Esophagus muscularis mucosa (tissue), 4 donors: ENCODE measurements at regions not wholly inside any gene's neighbourhood (a gene's known extent, or its start where the extent isn't known, plus 50 kb on each side); places are given as distances from the start of the nearest gene placed in this dataset.

Experiments used
- DNase-seq: peaks from one replicate; pipeline ENCODE4 v3.0.0-alpha.2; 2017; ENCODE audit errors: extremely low spot score
- H3K27ac ChIP-seq, 4 donors: fragments of 200-600 bp; sonication (generic); replicated peaks in 1 of 4; 1 replicate in 3 of 4; 2 replicates in 1 of 4; pipeline ENCODE4 v1.5.1; 2016 to 2019; ENCODE audit warnings: mild to moderate bottlenecking in 1 of 4
- H3K27me3 ChIP-seq, 4 donors: fragments of 200-600 bp; sonication (generic); one replicate each; pipeline versions ENCODE4 v1.5.1 to v1.6.0; 2016 to 2019
- H3K36me3 ChIP-seq, 4 donors: fragments of 200-600 bp; sonication (generic); one replicate each; pipeline ENCODE4 v1.5.1; 2016 to 2019
- H3K4me1 ChIP-seq, 4 donors: fragments of 200-600 bp; sonication (generic); one replicate each; pipeline ENCODE4 v1.5.1; 2016 to 2019
- H3K4me3 ChIP-seq, 4 donors: fragments of 200-600 bp; sonication (generic); 1 replicate in 2 of 4; 2 replicates in 2 of 4; pipeline ENCODE4 v1.5.1; 2016 to 2019; ENCODE audit warnings: mild to moderate bottlenecking in 4 of 4, moderate library complexity in 1 of 4
- H3K9me3 ChIP-seq, 4 donors: fragments of 200-600 bp; sonication (generic); 1 replicate in 3 of 4; 2 replicates in 1 of 4; pipeline ENCODE4 v1.5.1; 2016 to 2019
- CTCF ChIP-seq, 3 experiments: fragments of 200-600 bp in 2 of 3; fragments of 450-650 bp in 1 of 3; sonication (generic) in 2 of 3; IDR thresholded peaks; one replicate each; pipeline ENCODE4 v1.5.1; 2017 to 2019; ENCODE audit warnings: antibody characterized with exemption in 3 of 3, mild to moderate bottlenecking in 2 of 3, moderate library complexity in 1 of 3
- EP300 ChIP-seq: sonication (generic); formaldehyde crosslinking; IDR thresholded peaks from one replicate; pipeline ENCODE4 v1.6.1; 2017; ENCODE audit warnings: antibody characterized with exemption
- POLR2A ChIP-seq: fragments of 450-650 bp; IDR thresholded peaks from one replicate; pipeline ENCODE4 v1.6.1; 2017; ENCODE audit warnings: antibody characterized with exemption, moderate library complexity, mild to moderate bottlenecking, low read depth
- POLR2AphosphoS5 ChIP-seq, 2 donors: sonication (generic); formaldehyde crosslinking; IDR thresholded peaks; one replicate each; pipeline ENCODE4 v1.6.1; 2017; ENCODE audit warnings: antibody characterized with exemption in 2 of 2
- WGBS: methylation state at CpG from one replicate; pipeline ENCODE4 v1.1.5; 2018; 5-methylcytosine and 5-hydroxymethylcytosine counted together
- intact Hi-C: fragments of 100-400 bp; cut with DNase I; formaldehyde crosslinking; loops from one replicate; pipeline ENCODE4 v1.15.1; 2023

DNA sequence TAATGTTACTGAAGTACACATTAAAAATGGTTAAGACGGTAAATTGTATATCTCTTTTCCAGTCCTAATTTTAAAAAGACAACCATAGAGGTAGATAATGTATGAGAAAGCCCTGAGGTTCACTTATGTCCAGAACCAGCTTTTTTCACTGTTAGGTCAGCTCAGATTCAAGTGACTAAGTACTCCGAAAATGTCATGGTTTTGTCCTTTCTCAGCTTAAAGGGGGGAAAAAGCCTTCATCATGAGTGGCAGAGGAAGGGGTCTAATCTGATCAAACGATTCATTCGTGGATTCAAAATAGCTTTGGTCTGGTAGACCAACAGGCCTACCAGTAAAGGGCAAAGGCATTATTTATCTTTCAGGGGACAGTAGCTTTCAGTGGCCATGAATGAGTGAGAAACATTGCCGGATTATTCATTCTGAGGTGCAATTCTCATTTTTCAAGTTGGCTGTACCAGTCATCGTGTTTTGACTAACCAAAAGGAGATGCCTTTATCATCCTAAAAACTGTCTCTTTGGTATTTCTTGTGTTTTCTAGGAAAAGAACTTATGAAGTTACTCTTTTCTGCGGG is 208.4 kb downstream of the HHIPL2 start:
- DNase-seq = no peak
- Histone ChIP-seq H3K27me3 (no peaks in the 10 kb centered on the region), H3K36me3 (no peaks in the 10 kb centered on the region), H3K9me3 (no peaks in the 10 kb centered on the region), H3K4me1 (no peaks in the 10 kb centered on the region), H3K27ac (no peak overlapping the region), H3K4me3 (no peak overlapping the region)
- intact Hi-C loops = no loop called here
- TF ChIP-seq EP300 = no peak
- TF ChIP-seq POLR2A = no peak
- TF ChIP-seq POLR2AphosphoS5 (IDR thresholded peaks at IDR 0.05) = no peak
- TF ChIP-seq CTCF (IDR thresholded peaks at IDR 0.05) = no peak
- WGBS = 92% methylated on average over 7 of the region's 7 CpGs

GRCh38 chr1:222335586-222335985 is 212.3 kb downstream of the HHIPL2 start:
- DNase-seq = no peak
- Histone ChIP-seq H3K4me1 (no peaks in the 10 kb centered on the region), H3K9me3 (no peaks in the 10 kb centered on the region), H3K27me3 (no peaks in the 10 kb centered on the region), H3K4me3 (no peak overlapping the region), H3K27ac (no peak overlapping the region), H3K36me3 (no peaks in the 10 kb centered on the region)
- TF ChIP-seq CTCF (IDR thresholded peaks at IDR 0.05) (no peak), EP300 (no peak), POLR2A (no peak), POLR2AphosphoS5 (IDR thresholded peaks at IDR 0.05) (no peak)
- WGBS = 70% methylated on average over 1 of the region's 1 CpG
- intact Hi-C loops = no loop called here

DNA sequence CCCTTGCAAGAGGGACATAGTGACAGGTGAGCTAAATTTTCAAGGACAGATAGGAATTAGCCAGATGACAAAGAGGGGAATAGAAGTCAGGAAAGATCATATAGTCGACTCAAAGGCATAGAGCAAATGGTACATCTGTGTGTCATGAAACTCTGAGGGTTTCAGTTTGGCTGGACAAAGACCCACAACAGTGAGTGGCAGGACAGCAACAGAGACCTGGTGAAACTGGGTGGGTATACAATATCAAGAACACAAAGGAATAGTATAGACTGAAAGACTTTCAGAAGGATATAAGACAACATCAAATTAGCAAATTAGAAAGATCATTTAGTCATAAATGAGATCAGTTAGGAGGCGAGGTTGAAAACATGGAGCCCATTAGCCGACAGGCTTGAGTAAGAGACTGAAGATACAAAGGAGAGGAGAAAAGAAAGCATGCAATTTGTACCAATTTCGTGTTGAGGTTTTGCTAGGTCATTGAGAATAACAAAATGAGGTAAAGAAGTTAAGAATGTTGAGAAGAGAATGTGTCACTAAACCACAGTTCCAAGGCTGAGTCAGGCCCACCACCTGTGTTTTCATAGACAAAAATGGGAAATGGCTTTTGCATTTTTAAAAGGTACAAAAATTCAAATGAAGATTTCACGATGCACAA is 213.8 kb downstream of the HHIPL2 start:
- Histone ChIP-seq H3K4me1 (no peaks in the 10 kb centered on the region), H3K27ac (no peak overlapping the region), H3K36me3 (no peaks in the 10 kb centered on the region), H3K27me3 (no peaks in the 10 kb centered on the region), H3K9me3 (no peaks in the 10 kb centered on the region), H3K4me3 (no peak overlapping the region)
- intact Hi-C loops = no loop called here
- no peak for TF ChIP-seq POLR2A
- TF ChIP-seq POLR2AphosphoS5 (IDR thresholded peaks at IDR 0.05) = no peak
- TF ChIP-seq CTCF (IDR thresholded peaks at IDR 0.05) = no peak
- no peak for TF ChIP-seq EP300
- 80% methylated on average over 5 of the region's 5 CpGs for WGBS
- no peak for DNase-seq

GRCh38 chr1:222331765-222332164 is 216.1 kb downstream of the HHIPL2 start:
- no peaks in the 10 kb centered on the region for H3K9me3 ChIP-seq
- DNase-seq = no peak
- TF ChIP-seq CTCF (IDR thresholded peaks at IDR 0.05) = no peak
- TF ChIP-seq EP300 = no peak
- TF ChIP-seq POLR2AphosphoS5 (IDR thresholded peaks at IDR 0.05) = no peak
- TF ChIP-seq POLR2A = no peak
- H3K36me3 ChIP-seq = no peaks in the 10 kb centered on the region
- H3K4me3 ChIP-seq = no peak overlapping the region
- no peak overlapping the region for H3K27ac ChIP-seq
- no peaks in the 10 kb centered on the region for H3K4me1 ChIP-seq
- intact Hi-C loops = no loop called here
- H3K27me3 ChIP-seq = no peaks in the 10 kb centered on the region

GRCh38 chr1:222331340-222331739 is 216.6 kb downstream of the HHIPL2 start:
- no peaks in the 10 kb centered on the region for H3K9me3 ChIP-seq
- no peak overlapping the region for H3K4me3 ChIP-seq
- no peaks in the 10 kb centered on the region for H3K36me3 ChIP-seq
- H3K27me3 ChIP-seq = no peaks in the 10 kb centered on the region
- no peak overlapping the region for H3K27ac ChIP-seq
- DNase-seq = no peak
- no peaks in the 10 kb centered on the region for H3K4me1 ChIP-seq
- intact Hi-C loops = no loop called here
- TF ChIP-seq CTCF (IDR thresholded peaks at IDR 0.05) (no peak), POLR2AphosphoS5 (IDR thresholded peaks at IDR 0.05) (no peak), POLR2A (no peak), EP300 (no peak)
- WGBS = 64% methylated on average over 1 of the region's 1 CpG
